Inflammatory macrophage (primary cell): ENCODE measurements at regions not wholly inside any gene's neighbourhood (a gene's known extent, or its start where the extent isn't known, plus 50 kb on each side); places are given as distances from the start of the nearest gene placed in this dataset.
"Not testable (repeated sequence)": the region's sequence is repeated elsewhere in the genome, so short reads cannot be mapped to it uniquely, and the experiment has no call there.

Experiments
- DNase-seq, 2 donors: peaks; one replicate each; pipeline ENCODE4 v3.0.0-alpha.2; 2020 to 2022

DNA sequence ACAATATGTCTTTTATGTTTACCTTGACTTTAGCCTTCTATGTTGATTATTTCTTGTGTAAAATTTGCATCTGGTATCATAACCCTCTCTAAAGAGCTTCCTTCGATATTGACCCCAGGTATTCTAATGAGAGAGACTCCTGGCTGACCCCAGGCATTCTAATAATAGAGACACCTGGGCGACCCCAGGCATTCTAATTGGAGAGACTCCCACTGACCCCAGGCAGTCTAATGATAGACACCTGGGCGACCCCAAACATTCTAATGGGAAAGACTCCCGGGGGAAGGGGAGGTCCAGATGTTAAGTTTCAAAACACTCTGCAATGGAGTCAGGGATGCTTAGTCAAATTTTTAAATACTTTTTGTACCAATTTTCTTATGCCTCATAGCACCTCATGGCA is 726.4 kb downstream of the COL12A1 start:
- DNase-seq, result no peak

DNA sequence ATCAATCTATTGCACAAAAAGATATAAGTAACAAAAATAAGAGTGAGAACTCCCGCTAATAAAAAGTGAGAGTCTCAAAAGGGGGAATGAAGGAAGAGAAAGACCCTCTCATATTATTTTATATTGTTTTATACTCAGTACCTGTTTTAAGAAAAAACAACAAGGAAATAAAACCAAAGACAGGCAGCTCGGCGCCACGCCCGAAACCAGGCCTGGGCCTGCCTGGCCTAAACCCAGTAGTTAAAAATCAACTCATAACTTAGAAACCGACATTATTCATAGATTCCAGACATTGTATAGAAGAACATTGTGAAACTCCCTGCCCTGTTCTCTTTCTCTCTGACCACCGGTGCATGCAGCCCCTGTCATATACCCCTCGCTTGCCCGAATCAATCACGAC is 731.8 kb downstream of the COL12A1 start:
- not testable (repeated sequence) for DNase-seq

DNA sequence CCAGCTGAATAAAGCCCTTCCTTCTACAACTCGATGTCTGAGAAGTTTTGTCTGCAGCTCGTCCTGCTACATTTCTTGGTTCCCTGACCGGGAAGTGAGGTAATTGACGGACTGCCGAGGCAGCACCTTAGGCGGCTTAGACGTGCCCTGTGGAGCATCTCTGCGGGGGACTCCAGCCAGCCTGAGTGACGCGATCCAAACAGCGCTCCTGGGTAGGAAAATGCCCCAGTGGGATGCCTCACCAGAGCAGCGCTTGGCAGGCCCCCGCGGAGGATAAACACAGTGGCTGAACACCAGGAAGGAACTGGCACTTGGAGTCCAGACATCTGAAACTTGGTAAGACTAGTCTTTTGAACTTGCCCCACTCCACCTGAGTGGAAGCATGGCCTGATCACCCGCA is 737.3 kb downstream of the COL12A1 start:
- DNase-seq, result not testable (repeated sequence)

DNA sequence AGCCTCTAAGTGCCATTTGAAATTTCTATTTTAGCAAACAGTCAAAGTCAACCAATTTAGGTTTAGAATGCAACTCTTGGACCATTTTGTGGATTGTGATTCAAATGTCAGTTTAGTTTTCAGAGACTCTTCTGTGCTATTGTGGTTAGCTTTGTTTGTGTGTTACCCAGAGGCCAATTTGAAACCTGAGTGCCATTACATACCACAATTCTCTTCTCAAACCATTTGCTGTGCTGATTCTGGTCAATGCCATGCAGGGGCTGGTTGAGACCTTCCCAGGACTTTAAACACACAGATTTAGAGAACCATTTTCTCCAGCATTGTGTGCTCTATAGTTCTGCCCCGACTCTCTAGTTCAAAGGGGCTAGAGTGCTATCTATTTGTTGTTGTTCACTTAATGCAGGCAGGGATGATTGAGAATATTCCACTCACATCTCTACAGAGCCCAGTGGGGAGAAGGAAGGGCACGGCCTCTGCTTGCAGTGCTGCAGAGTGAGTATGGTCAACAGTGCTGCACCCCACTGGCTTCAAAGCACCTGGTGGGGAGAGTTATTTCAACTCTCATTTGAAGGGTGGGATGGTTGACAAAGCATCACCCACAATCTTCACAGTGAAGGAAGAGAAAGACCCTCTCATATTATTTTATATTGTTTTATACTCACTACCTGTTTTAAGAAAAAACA is 738.2 kb downstream of the COL12A1 start:
- DNase-seq, result no peak

DNA sequence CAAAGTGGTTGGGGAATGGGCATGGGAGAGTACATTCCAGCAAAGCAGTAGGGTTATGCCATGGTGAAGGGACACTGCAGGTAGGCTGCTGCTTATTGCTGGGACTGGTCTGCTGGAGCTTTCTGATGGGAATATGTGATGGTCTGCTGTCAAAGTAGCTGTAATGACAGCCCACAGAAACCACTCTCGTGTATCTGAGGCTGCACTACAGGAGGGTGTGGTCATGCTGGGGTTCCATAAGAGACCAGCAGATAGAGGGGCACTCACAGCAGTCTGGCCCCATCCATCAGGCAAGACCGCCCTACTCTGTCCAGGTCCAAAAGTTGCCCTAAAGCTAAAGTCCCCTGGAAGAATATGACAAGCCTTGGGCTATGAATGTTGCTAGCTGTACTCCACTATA is 739.3 kb downstream of the COL12A1 start:
- no peak for DNase-seq

DNA sequence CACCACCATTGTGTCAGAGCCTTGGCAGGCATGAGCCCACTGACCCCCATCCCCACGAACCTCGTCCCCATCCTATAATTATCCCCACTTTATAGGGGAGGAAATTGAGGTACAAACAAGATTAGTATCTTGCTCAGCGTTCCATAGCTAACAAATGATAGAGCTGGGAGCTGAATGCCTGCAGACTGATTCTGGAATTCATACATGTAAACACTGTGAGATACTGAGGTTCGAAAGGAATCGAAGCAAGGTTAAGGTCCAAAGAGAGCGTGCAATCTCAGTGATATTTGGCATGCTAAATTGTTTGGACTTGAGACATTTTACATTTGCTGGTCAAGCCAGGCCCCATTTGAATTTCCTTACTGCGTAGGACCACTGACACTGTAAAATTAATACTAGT is 746.6 kb downstream of the COL12A1 start:
- no peak for DNase-seq

DNA sequence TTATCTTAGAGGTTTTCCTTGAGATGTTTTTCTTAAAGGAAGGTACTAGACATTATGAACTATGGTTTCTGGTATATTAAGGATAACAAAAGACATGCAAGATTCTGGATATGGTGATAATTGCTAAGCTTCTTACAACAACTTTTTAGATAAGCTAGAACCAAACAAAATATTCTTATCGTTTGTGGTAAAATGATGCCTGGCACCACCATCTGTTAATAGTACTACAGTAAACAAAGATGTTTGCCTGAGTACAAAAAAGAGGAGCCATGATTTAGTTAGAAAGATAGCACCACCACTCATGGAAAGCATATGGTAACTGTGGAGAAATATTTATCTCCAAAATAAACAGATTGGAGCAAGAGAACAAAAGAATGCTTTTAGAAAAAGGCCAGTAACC is 747.3 kb downstream of the COL12A1 start:
- no peak for DNase-seq

DNA sequence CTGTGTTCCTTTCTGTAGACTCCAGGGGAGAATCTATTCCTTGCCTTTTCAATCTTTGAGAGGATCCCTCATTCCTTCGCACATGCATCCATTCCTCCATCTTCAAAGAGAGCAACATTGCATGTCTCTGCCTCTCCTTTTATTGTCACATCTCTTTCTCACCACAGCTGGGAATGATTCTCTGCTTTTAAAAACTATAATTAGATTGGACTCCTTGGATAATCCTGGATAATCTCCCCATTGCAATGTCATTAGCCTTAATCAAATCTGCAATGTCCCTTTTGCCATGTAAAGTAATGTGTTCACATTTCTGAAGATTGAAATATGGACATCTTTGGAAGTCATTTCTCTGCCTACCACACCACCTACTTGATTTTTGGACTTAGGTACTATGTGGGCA is 750.1 kb downstream of the COL12A1 start:
- DNase-seq, result no peak

DNA sequence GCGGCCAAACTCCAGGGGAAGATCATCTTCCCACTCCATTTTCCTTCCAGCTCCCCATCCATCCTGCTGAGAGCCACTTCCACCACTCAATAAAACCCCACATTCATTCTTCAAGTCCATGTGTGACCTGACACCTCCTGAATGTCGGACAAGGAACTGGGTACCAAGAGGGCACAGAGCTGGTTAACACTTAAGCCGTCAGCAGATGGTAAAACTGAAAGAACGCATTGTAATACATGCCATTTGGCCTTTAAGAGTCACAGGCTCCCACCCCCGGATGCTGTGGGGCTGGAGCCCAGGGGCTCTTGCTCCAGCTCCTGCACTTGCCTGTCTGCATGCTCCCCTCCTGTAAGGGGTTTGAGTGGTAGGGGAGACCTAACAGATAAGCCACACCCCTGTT is 753.9 kb downstream of the COL12A1 start:
- DNase-seq, result no peak

DNA sequence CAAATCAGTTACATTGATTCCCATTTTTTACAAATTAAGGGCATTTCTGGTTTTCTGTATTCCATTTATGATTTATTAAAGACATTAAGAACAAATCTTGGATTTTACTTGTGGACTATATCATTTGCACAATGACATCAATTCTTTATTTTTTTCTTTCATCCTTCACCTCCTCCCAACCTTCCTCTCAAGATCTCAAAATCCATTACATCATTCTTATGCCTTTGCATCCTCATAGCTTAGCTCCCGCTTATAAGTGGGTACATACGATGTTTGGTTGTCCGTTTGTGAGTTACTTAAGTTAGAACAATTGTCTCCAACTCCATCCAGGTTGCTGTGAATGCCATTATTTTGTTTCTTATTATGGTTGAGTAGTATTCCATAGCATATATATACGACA is 752.8 kb downstream of the CD109 start:
- DNase-seq, result no peak

DNA sequence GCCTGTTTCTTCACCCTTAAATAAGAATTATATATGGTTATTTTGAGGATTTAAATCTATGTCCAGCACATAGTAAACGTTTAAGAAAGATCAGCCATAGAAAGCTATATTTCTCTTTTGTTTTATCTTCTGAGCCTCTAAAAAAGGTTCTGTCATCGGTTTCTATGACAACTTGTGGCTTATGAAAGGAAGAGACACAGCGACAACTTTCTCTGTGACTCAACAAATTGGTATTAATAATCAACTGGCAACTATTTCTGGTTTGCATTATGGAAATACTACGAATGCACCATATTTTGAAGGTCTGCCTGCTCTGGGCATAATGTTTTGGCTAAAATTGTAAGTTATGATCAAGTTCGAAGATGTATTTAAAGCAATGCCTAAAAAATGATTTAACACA is 751.0 kb downstream of the CD109 start:
- DNase-seq, result no peak

DNA sequence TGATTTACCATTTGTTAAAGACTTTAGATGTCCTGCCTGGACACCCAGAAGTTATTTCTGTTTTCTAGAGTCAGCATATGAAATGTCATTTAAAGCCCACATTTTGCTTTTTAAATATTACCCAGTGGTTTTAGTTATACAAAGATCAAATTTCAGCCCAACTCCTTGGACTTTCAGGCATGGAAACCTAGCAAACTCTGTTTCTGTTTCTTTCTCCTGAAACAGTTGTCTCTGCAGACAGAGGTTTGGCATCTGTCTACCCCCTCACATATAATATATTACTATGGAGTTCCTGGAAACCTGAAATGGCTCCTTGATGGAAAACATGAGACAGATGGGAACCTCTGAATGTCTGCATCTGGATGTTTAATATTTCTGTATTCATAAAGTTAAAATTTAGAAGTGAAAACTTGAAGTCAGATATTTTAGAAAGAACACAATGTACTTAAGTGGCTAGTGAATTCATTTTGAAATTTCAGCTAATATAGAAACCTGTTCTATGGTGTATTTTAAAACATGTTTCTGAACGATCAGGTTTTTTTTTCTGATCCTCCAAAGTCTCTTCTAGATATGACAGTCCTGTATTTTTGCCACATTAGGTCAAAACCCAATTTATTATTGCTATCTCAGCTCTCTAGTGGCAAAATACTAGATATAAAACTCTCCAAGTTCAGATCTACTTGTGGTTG is 743.3 kb downstream of the CD109 start:
- no peak for DNase-seq

DNA sequence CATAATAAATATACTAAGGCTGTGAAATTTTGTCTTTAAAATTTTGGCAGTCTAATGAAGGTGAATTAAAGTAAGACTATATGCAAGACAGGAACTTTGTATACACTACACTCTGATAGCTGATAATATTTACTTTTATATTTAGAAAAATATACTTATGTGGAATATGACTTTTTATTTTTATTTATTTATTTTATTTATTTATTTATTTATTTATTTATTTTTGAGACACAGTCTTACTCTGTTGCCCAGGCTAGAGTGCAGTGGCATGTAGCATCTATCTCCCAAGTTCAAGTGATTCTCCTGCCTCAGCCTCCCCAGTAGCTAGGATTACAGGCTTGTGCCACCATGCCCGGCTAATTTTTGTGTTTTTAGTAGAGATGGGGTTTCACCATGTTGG is 742.4 kb downstream of the CD109 start:
- DNase-seq, result not testable (repeated sequence)

DNA sequence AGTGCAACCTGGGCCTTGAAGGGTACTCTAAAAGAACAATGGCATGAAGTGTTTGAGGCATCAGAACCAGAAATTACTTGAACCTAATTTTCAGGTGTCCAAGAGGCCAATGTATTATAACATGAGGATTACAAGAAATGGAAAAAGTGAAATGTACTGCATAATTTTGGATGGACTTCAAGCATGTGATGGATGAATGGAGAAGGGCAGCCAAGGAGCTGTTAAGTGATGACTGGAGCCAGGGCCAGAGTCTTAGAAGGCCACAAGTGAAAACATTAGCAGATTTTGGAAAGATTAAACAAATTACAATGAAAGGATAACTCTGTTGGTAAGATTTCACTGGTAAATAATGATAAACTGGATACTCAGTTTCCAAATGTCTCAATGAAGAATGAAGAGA is 738.2 kb downstream of the CD109 start:
- DNase-seq, result no peak

DNA sequence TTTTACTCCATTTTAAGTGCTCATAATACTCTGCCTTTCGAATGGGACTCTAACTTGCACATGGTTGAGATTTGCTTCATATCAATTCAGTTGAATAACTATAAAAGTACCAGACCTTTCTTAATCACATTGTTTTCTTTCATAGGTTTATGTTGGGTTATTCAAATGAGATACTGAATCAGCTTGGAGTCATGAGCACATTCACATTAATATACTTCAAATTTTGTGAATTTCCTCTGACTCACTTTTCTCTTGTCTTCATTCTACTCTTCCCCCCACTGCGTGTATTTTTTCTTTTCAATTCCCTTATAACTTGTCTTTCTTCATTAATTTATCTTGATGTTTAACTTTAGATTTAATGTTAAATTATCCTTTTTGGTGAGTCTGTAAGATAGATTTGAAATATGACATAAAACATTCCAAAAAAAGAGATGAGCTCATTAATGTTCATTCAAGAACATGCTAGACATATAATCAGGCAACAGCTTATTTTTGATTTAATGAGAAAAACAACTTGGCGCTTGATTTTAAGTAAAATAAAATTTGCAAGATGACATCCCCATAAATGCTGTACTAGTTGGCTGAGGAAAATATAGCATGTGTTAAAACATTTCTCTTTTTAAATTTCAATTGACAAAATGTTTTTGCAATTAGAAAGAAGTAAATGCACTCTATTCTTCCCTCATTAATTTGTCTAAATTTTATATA is 736.0 kb downstream of the CD109 start:
- no peak for DNase-seq

DNA sequence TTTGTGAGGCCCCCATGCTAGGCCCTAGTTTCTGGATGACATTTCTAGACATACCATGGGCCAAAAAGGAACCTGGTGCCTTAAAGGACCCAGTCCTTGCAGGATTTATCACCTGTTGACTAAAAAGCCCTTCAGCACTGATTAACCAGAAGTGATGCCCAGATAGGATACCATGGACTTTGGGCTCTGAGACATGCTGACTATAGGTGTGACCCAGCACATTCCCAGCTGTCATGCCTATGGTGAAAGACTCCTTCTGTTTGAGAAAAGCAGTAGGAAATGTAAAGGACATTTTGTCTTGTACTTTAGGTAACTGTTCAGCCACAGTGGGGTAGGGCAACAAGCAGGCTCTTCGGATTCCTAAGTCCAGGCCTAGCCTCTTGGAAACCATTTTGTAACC is 724.2 kb downstream of the CD109 start:
- DNase-seq, result no peak

DNA sequence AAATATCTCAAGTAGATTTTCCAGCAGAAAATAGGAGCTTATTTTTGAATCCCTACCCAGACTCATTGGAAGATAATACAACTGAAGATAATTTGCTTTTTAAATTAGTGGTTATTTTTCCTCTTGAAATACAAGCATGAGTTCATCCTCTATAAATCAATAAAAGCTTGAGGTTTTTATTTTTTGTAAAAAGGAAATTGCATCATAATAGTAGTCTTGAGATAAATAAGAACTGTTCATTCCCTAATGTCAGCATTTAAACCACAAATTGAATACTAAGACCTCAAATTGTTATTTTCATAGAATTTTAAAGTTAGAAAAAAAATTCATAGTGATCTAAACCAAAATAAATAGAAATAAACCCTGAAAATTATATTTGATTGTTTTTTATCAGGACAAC is 719.1 kb downstream of the CD109 start:
- DNase-seq, result no peak

DNA sequence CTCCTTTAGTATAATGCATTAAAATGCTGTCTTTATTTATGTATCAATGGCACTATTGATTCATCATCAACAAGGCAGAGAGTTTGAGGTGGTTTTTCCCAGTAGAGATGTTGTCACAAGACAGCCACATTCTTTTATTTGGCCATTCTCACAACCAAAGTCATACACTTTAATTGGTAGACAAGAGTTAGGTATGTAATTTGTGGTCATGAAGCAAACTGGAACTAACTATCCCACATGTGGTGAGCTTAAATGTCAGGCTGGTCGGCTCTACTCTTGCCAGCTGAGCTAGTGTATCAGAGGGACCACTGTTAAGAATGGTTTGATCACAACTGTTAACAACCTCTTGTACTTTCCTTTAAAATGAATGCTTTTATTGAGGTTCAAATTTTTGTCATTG is 714.6 kb downstream of the CD109 start:
- DNase-seq, result no peak

DNA sequence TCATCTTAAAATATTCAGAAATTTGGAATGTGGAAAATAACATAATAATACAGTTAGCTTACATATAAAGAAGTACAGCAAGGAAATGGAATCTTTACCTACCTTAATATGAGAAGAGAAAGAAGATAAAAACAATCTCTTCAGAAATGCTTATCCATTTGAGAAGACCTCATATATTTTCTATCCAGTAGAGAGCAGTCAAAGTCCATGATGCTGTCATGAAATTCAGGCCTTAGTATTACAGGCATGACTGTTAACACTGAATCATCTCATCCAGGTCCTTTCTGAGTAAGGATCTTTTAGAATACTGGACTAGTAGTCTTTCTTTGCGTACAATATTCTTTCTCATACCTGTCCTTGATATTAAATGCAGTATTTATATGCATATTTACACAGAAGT is 713.4 kb downstream of the CD109 start:
- no peak for DNase-seq

DNA sequence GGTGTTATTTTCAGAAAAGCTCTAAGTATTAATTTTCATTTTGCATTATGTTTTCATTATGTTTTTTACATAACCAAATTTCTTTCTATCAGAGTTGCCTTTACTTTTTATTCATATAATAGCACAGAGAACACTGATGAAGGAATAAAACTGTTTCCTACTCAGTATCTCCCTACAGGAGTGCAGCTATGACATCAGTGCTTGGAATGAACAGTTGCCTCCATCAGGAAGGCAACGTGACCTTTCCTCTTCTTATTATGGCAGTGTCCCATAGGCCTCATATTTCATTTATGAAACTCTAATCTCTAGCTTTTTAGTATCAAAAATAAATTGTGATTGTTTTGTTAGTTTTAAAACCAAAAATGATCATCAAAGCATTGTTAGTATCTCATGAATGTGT is 712.8 kb downstream of the CD109 start:
- DNase-seq, result no peak

DNA sequence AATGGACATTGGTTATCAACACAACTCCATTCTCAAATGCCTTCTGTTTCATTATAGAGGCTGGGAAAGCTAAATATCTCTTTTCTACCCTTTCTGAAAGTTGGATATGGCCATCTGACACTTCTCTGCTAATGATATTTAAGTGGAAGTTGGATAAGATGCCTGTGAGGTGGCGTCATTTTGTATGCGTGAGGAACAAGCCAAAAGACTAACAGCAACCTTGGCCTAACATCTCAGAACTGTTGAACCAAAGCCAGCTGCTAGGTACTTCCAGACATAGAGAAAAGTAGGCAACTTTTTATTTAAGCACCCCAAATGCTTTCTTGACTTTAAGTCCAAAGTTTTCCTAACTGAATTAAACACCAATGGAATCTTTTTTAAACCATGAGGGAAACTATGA is 708.4 kb downstream of the CD109 start:
- no peak for DNase-seq

DNA sequence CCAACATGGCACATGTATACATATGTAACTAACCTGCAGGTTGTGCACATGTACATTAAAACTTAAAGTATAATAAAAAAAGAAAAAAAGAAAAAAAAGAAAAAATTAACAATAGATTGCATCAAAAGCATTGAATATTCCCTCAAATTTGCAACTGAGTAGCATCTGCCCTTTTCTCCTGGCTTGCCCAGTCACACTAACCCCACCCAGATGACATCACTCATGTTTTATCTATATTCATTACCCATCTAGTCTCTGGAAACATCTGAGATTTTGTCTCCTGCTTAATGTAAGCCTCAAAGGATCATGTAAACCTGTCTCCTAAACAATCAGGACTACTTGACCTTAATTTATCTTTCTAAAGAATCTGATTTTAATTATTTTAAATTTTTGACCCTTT is 706.8 kb downstream of the CD109 start:
- no peak for DNase-seq

DNA sequence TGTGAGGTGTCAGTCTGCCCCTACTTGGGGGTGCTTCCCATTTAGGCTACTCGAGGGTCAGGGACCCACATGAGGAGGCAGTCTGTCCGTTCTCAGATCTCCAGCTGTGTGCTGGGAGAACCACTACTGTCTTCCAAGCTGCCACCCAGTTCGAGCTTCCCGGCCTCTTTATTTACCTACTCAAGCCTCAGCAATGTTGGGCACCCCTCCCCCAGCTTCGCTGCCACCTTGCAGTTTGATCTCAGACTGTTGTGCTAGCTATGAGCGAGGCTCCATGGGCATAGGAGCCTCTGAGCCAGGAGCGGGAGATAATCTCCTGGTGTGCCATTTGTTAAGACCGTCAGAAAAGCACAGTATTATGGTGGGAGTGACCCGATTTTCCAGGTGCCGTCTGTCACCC is 682.4 kb downstream of the CD109 start:
- not testable (repeated sequence) for DNase-seq

DNA sequence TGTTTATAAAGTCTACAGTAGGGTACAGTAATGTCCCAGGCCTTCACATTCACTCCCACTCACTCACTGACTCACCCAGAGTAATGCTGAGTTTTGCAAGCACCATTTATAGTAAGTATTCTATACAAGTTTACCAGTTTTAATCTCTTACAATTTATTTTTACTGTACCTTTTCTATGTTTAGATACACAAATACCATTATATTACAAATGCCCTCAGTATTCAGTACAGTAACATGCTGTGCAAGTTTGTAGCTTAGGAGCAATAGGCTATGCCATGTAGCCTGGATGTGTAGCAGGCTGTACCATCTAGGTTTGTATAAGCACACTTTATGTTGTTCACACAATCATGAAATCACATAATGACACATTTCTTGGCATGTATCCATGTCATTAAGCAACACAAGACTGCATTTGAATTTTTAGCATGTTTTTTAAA is 673.6 kb downstream of the CD109 start:
- DNase-seq, result no peak
